GM12878 (cell line): ENCODE measurements at regions not wholly inside any gene's neighbourhood (a gene's known extent, or its start where the extent isn't known, plus 50 kb on each side); places are given as distances from the start of the nearest gene placed in this dataset.

Experiments
- CTCF ChIP-seq, 3 experiments: IDR thresholded peaks in 2 of 3; conservative IDR thresholded peaks in 1 of 3; 2 replicates each; pipeline ENCODE4 v1.5.1; 2011; ENCODE audit warnings: low read depth in 3 of 3, low read length in 3 of 3, mild to moderate bottlenecking in 3 of 3, control low read depth in 2 of 3, moderate library complexity in 2 of 3, inconsistent platforms in 1 of 3, mixed read lengths in 1 of 3; ENCODE audit not compliant: control insufficient read depth in 2 of 3, insufficient read depth in 1 of 3; ENCODE audit errors: extremely low read depth in 1 of 3
- EP300 ChIP-seq, 2 experiments: fragments of 150-350 bp in 1 of 2; IDR thresholded peaks; 2 replicates each; pipeline ENCODE4 v1.6.1; 2011 to 2012; ENCODE audit warnings: low read depth in 2 of 2, low read length in 2 of 2, borderline replicate concordance in 1 of 2, improper control_type of control experiment in 1 of 2, inconsistent platforms in 1 of 2; ENCODE audit not compliant: control insufficient read depth in 1 of 2
- EZH2 ChIP-seq: IDR thresholded peaks from 2 replicates; pipeline ENCODE4 v1.6.1; 2012; ENCODE audit warnings: low read depth, mild to moderate bottlenecking, control low read depth, inconsistent platforms, low read length, borderline replicate concordance; ENCODE audit not compliant: control insufficient read depth
- FOXM1 ChIP-seq: IDR thresholded peaks from 2 replicates; pipeline ENCODE4 v1.6.1; 2012; ENCODE audit warnings: low read depth, mild to moderate bottlenecking, inconsistent platforms, low read length, moderate library complexity
- JUNB ChIP-seq: IDR thresholded peaks from 2 replicates; pipeline ENCODE4 v1.6.1; 2016; ENCODE audit warnings: antibody characterized with exemption, mild to moderate bottlenecking
- MXI1 ChIP-seq: fragments of 150-350 bp; IDR thresholded peaks from 2 replicates; pipeline ENCODE4 v1.6.1; 2011; ENCODE audit warnings: low read depth, mild to moderate bottlenecking, inconsistent platforms, low read length, improper control_type of control experiment
- MYC ChIP-seq: IDR thresholded peaks from 2 replicates; pipeline ENCODE4 v1.6.1; 2011; ENCODE audit warnings: mild to moderate bottlenecking, low read length, moderate library complexity, inconsistent platforms; ENCODE audit not compliant: insufficient read depth, insufficient replicate concordance, insufficient read length, severe bottlenecking
- NR2C2 ChIP-seq: IDR thresholded peaks from 2 replicates; pipeline ENCODE4 v1.6.1; 2011; ENCODE audit warnings: borderline replicate concordance, low read depth; ENCODE audit not compliant: control insufficient read depth, insufficient read length
- POLR2A ChIP-seq: IDR thresholded peaks from 2 replicates; pipeline ENCODE4 v1.6.1; 2011; ENCODE audit warnings: low read depth, mild to moderate bottlenecking, low read length
- RAD21 ChIP-seq: IDR thresholded peaks from 2 replicates; pipeline ENCODE4 v1.6.1; 2011; ENCODE audit warnings: mild to moderate bottlenecking, low read depth, low read length, moderate library complexity; ENCODE audit not compliant: insufficient read depth
- ZZZ3 ChIP-seq: IDR thresholded peaks from 2 replicates; pipeline ENCODE4 v1.6.1; 2011; ENCODE audit warnings: low read depth; ENCODE audit not compliant: control insufficient read depth, insufficient read length
- TF ChIP-seq, protein P1 (sequence below): IDR thresholded peaks from 2 replicates; pipeline ENCODE4 v1.6.1; 2012; ENCODE audit warnings: mild to moderate bottlenecking, low read depth, low read length

DNA sequence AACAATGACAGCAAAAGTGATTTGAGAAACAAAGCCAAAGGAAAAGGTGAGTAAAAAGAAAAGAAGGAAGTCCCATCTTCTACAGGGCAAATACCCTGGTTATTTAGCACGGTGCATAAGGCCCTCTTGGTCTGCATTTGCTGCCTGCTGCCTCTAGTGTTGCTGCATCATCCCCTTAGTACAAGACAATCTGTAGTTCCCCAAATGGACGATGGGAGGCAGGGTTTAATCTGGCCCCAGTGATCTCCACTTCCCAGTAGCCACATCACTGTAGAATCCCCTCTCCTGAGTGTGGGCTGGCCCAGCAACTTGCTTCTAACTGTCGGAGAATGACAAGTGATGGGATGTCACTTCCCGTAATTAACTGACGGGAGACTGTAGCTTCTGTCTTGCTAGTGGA, 85.1 kb downstream of the CTAGE1 start:
- TF ChIP-seq NR2C2 = no peak
- no peak for TF ChIP-seq EP300 (IDR thresholded peaks at IDR 0.05; ENCODE audit: borderline replicate concordance in 1 of 2, control insufficient read depth in 1 of 2, low read depth in 2 of 2, low read length in 2 of 2)
- no peak for TF ChIP-seq MXI1
- TF ChIP-seq EZH2 = no peak
- 0 out of 6 replicates have a peak, but pooled peaks of 2 of the 3 experiments have one; percentile 19 to 21 for TF ChIP-seq CTCF (IDR thresholded peaks at IDR 0.05 in 2 of 3, conservative IDR thresholded peaks at IDR 0.05 in 1 of 3; ENCODE audit: control insufficient read depth in 2 of 3, extremely low read depth in 1 of 3, insufficient read depth in 1 of 3, low read depth in 3 of 3, low read length in 3 of 3)
- no peak for TF ChIP-seq JUNB
- TF ChIP-seq MYC = no peak
- TF ChIP-seq POLR2A = no peak
- no peak for TF ChIP-seq FOXM1
- no peak for TF ChIP-seq RAD21
- no peak for TF ChIP-seq ZZZ3
- TF ChIP-seq, protein P1, sequence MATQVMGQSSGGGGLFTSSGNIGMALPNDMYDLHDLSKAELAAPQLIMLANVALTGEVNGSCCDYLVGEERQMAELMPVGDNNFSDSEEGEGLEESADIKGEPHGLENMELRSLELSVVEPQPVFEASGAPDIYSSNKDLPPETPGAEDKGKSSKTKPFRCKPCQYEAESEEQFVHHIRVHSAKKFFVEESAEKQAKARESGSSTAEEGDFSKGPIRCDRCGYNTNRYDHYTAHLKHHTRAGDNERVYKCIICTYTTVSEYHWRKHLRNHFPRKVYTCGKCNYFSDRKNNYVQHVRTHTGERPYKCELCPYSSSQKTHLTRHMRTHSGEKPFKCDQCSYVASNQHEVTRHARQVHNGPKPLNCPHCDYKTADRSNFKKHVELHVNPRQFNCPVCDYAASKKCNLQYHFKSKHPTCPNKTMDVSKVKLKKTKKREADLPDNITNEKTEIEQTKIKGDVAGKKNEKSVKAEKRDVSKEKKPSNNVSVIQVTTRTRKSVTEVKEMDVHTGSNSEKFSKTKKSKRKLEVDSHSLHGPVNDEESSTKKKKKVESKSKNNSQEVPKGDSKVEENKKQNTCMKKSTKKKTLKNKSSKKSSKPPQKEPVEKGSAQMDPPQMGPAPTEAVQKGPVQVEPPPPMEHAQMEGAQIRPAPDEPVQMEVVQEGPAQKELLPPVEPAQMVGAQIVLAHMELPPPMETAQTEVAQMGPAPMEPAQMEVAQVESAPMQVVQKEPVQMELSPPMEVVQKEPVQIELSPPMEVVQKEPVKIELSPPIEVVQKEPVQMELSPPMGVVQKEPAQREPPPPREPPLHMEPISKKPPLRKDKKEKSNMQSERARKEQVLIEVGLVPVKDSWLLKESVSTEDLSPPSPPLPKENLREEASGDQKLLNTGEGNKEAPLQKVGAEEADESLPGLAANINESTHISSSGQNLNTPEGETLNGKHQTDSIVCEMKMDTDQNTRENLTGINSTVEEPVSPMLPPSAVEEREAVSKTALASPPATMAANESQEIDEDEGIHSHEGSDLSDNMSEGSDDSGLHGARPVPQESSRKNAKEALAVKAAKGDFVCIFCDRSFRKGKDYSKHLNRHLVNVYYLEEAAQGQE = no peak
